GM18858 (cell line): ENCODE measurements at regions not wholly inside any gene's neighbourhood (a gene's known extent, or its start where the extent isn't known, plus 50 kb on each side); places are given as distances from the start of the nearest gene placed in this dataset.

Source experiments
- ATAC-seq: cut with Tn5 transposase; IDR thresholded peaks from one replicate; pipeline ENCODE4 v1.9.1; 2021; ENCODE audit not compliant: unreplicated experiment

- ATAC-seq = no peak
These were observed 61.7 kb upstream of the NEBL start for GRCh38 chr10:20958764-20959163.

DNA sequence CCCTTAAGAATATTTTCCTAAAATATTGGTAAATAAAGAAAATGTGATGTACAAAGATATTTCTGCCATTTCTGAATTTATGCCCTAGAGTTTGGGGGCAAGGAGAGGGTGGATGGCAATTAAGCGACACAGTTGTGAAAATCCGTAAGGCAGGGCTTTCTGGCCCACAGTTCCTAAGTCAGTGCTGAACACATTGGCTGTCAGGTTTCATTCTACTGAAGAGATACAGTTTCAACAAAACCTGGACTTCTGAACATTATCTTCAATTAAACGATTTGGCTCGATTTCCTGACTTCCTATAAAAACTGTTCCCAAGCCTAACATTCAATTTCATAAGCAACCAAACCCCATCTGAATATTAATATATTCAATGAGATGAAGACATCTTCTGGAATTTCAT lies 61.1 kb upstream of the NEBL start:
- no peak for ATAC-seq

DNA sequence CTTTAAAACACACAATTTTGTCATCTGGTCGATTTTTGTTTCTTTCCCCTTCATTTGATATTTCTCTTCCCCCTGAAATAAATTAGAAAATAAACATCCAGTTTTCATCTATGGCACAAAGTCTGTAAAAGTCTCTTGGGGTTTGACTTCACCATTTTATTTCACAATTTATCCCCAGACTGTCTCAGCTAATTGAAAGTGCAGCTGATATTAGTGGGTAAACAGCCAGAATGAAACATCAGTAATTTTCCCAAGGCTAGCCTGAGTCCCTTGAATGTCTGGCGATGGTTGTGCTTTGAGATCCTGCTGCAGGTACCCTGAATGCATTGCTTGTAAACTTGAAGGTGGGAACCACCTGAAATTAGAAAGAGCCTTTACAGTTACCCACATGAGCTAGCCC lies 60.6 kb upstream of the NEBL start:
- no peak for ATAC-seq

DNA sequence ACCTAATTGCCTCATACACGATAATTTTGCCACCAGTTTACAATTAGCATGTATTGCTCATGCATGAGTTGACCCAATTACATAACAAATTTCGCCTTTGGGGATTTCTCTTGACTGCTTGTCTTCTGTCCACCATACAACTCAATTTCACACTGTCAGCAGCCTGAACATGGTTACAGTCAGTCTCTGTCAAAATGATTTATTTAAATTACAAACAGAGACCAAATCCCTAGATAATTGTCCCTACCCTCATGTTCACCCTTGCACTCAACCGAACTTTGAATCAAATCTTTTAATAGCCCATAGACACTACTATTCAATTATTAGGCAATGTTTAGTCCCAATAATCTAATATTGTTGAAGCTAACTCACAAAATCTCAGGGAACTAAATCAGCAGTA lies 59.7 kb upstream of the NEBL start:
- ATAC-seq = no peak

DNA sequence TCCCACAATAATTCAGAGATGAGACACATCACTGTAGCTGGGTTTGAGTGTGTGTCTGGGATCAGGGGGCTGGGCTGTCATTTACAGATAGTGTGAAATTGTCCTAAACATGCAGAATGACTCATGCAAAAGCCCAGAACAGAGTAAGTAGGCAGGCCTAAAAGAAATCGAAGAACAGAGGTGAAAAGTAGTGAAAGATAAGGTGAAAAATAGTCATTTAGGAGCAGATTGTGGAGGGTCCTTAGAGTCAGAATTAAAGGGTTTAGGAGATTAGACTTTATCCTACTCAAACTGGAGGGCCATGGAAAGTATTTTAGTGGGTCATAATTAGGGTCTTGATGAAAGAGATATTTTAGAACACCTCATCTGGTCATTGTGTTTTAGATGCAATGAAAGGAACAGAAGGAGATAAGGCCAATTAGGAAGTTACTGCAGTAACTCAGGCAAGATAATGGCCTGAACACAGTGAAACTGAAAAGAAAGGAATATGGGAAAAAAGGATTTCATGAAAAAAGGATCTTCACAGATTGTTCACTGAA lies 58.3 kb upstream of the NEBL start:
- ATAC-seq = no peak

GRCh38 chr10:20954519-20954918 lies 57.4 kb upstream of the NEBL start:
- ATAC-seq = no peak

DNA sequence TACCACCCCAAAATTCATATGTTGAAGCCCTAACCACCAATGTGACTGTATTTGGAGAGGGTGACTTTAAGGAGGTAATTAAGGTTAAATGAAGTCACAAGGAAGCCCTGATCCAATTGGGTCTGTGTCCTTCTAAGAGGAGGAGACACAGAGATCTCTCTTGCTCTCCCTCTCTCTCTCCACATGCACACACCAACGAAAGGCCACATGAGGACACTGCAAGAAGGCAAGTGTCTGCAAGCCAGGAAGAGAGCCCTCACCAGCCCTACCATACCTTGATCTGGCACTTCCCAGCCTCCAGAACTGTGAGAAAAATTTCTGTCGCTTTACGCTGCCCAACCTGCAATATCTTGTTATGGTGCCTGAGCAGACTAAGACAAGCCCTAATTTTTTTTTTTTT lies 56.0 kb upstream of the NEBL start:
- no peak for ATAC-seq

DNA sequence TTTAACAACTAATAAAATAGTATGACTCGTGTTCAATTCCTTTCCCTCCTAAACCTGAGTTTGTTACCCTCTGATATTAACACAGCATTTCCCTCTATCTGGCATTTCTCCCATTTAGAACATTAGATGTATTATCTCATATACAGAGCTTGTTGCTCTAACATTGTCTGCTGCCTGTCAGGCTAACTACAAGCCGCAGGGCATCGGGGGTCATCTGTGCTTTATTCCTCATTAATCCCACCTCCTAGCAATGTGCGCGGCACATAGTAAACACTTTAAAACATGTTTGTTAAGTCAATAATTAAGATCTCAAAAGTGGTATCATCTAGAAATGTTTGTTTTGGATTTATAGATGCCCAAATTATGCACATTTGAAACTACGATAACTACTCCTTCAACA lies 52.9 kb upstream of the NEBL start:
- no peak for ATAC-seq

DNA sequence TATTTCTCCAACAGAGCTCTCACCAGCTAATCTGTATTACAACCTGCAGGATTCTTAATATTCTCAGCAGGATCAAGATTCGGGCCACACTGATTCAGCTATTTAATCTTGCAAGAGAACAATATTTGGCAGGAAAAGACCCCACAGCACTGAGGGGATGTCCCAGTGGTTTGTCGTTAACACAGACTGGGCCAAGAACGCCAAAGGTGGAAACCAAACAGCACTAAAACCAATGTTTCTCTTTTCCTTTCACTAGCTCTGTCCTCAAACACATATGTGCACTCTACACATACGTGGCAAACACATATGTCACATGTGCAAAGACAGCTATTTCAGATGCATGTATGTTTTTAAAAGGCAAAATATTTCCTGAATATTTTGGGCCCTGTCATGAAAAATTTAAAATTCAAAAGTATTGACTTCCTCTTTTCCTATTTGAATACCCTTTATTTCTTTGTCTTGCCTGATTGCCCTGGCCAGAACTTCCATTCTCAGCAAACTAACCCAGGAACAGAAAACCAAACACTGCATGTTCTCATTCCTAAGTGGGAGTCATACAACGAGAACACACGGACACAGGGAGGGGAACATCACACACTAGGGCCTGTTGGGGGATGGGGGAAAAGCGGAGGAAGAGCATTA lies 51.7 kb upstream of the NEBL start:
- peak; percentile 81 for ATAC-seq
